Epithelial cell of esophagus (primary cell): ENCODE measurements at regions not wholly inside any gene's neighbourhood (a gene's known extent, or its start where the extent isn't known, plus 50 kb on each side); places are given as distances from the start of the nearest gene placed in this dataset.
"Not testable (repeated sequence)": the region's sequence is repeated elsewhere in the genome, so short reads cannot be mapped to it uniquely, and the experiment has no call there.

Experiments used
- DNase-seq: peaks from one replicate; pipeline ENCODE4 v3.0.0; 2010; ENCODE audit warnings: low read depth
- H3K4me3 ChIP-seq: 2 replicates; pipeline ENCODE4 v1.5.1; 2011; ENCODE audit warnings: mild to moderate bottlenecking, low read length, control low read depth
- CTCF ChIP-seq: IDR thresholded peaks from 2 replicates; pipeline ENCODE4 v1.5.1; 2011; ENCODE audit warnings: low read depth, mild to moderate bottlenecking, low read length, control low read depth, inconsistent platforms; ENCODE audit not compliant: insufficient read depth; ENCODE audit errors: missing control alignments

- no peak for TF ChIP-seq CTCF
- H3K4me3 ChIP-seq = no peak overlapping the region
- no peak for DNase-seq
Measured at GRCh38 chrX:140292188-140292587, 212.7 kb downstream of the SOX3 start.

GRCh38 chrX:140274811-140275525 is 229.9 kb downstream of the SOX3 start:
- H3K4me3 ChIP-seq = no peak overlapping the region
- DNase-seq = peak; percentile 70
- no peak for TF ChIP-seq CTCF

GRCh38 chrX:140273921-140274320 is 230.9 kb downstream of the SOX3 start:
- no peak for DNase-seq

GRCh38 chrX:140250391-140250790 is 254.5 kb downstream of the SOX3 start:
- no peak for TF ChIP-seq CTCF
- no peak overlapping the region for H3K4me3 ChIP-seq

More at GRCh38 chrX:140273921-140274320, 230.9 kb downstream of the SOX3 start:
- no peak for TF ChIP-seq CTCF
- no peak overlapping the region for H3K4me3 ChIP-seq

GRCh38 chrX:140249088-140249487 is 255.8 kb downstream of the SOX3 start:
- no peak overlapping the region for H3K4me3 ChIP-seq
- no peak for DNase-seq
- no peak for TF ChIP-seq CTCF

More at GRCh38 chrX:140250391-140250790, 254.5 kb downstream of the SOX3 start:
- DNase-seq = no peak

GRCh38 chrX:140229191-140229590 is 263.9 kb upstream of the CXorf66 start:
- TF ChIP-seq CTCF = no peak
- no peak overlapping the region for H3K4me3 ChIP-seq
- no peak for DNase-seq

GRCh38 chrX:140226037-140226436 is 260.7 kb upstream of the CXorf66 start:
- H3K4me3 ChIP-seq, DNase-seq: not testable (repeated sequence)

- not testable (repeated sequence) for DNase-seq, H3K4me3 ChIP-seq
Measured at GRCh38 chrX:140215894-140216293, 250.6 kb upstream of the CXorf66 start.

- not testable (repeated sequence) for H3K4me3 ChIP-seq, DNase-seq
Measured at GRCh38 chrX:140214518-140214917, 249.2 kb upstream of the CXorf66 start.
